ENCODE measurements at regions not wholly inside any gene's neighbourhood (a gene's known extent, or its start where the extent isn't known, plus 50 kb on each side); places are given as distances from the start of the nearest gene placed in this dataset.

GRCh38 chr2:65518751-65519150 lies 86.4 kb upstream of the SPRED2 start:
- no peak overlapping the region for H3K4me3 ChIP-seq
- no peak for DNase-seq
- H3K27me3 ChIP-seq, result no peaks in the 10 kb centered on the region
- no peaks in the 10 kb centered on the region; the same call in 1 of the 2 replicates for H3K36me3 ChIP-seq
- H3K9me3 ChIP-seq, result no peaks in the 10 kb centered on the region; the same call in 1 of the 2 replicates

- Histone ChIP-seq H3K27me3 (no peaks in the 10 kb centered on the region), H3K36me3 (no peaks in the 10 kb centered on the region; the same call in 1 of the 2 replicates), H3K9me3 (no peaks in the 10 kb centered on the region; the same call in 1 of the 2 replicates), H3K4me3 (no peak overlapping the region)
- DNase-seq, result no peak
Observed at GRCh38 chr2:65514555-65515195, 82.3 kb upstream of the SPRED2 start.

- Histone ChIP-seq H3K27me3 (no peaks in the 10 kb centered on the region), H3K4me3 (no peak overlapping the region), H3K36me3 (no peaks in the 10 kb centered on the region; the same call in 1 of the 2 replicates), H3K9me3 (no peaks in the 10 kb centered on the region; the same call in 1 of the 2 replicates)
- no peak for DNase-seq
Observed at GRCh38 chr2:65512783-65513182, 80.4 kb upstream of the SPRED2 start.

- Histone ChIP-seq H3K36me3 (no peaks in the 10 kb centered on the region; the same call in 1 of the 2 replicates), H3K27me3 (no peaks in the 10 kb centered on the region), H3K4me3 (no peak overlapping the region), H3K9me3 (no peaks in the 10 kb centered on the region; the same call in 1 of the 2 replicates)
- DNase-seq, result no peak
Observed at GRCh38 chr2:65511306-65511705, 78.9 kb upstream of the SPRED2 start.

GRCh38 chr2:65508225-65508624 lies 75.8 kb upstream of the SPRED2 start:
- no peak for DNase-seq
- Histone ChIP-seq H3K27me3 (no peaks in the 10 kb centered on the region), H3K36me3 (no peaks in the 10 kb centered on the region), H3K9me3 (no peaks in the 10 kb centered on the region), H3K4me3 (no peak overlapping the region)

GRCh38 chr2:65507102-65508069 lies 75.0 kb upstream of the SPRED2 start:
- DNase-seq, result no peak
- no peaks in the 10 kb centered on the region for H3K36me3 ChIP-seq
- H3K4me3 ChIP-seq, result no peak overlapping the region
- no peaks in the 10 kb centered on the region for H3K9me3 ChIP-seq
- H3K27me3 ChIP-seq, result no peaks in the 10 kb centered on the region

- no peaks in the 10 kb centered on the region for H3K9me3 ChIP-seq
- H3K36me3 ChIP-seq, result no peaks in the 10 kb centered on the region
- no peak for DNase-seq
- H3K27me3 ChIP-seq, result no peaks in the 10 kb centered on the region
- no peak overlapping the region for H3K4me3 ChIP-seq
Observed at GRCh38 chr2:65504814-65505697, 72.7 kb upstream of the SPRED2 start.

GRCh38 chr2:65504201-65504600 lies 71.8 kb upstream of the SPRED2 start:
- Histone ChIP-seq H3K36me3 (no peaks in the 10 kb centered on the region), H3K9me3 (no peaks in the 10 kb centered on the region), H3K4me3 (no peak overlapping the region), H3K27me3 (no peaks in the 10 kb centered on the region)
- DNase-seq, result no peak

- no peak for DNase-seq
- no peak overlapping the region for H3K4me3 ChIP-seq
- no peaks in the 10 kb centered on the region for H3K36me3 ChIP-seq
- no peaks in the 10 kb centered on the region for H3K27me3 ChIP-seq
- H3K9me3 ChIP-seq, result no peaks in the 10 kb centered on the region
Observed at GRCh38 chr2:65503746-65504145, 71.3 kb upstream of the SPRED2 start.

- H3K4me3 ChIP-seq, result no peak overlapping the region
- no peaks in the 10 kb centered on the region for H3K27me3 ChIP-seq
- no peaks in the 10 kb centered on the region for H3K9me3 ChIP-seq
- no peaks in the 10 kb centered on the region for H3K36me3 ChIP-seq
- DNase-seq, result no peak
Observed at GRCh38 chr2:65501836-65502235, 69.4 kb upstream of the SPRED2 start.

GRCh38 chr2:65501074-65501473 lies 68.7 kb upstream of the SPRED2 start:
- no peaks in the 10 kb centered on the region for H3K9me3 ChIP-seq
- no peak overlapping the region for H3K4me3 ChIP-seq
- no peaks in the 10 kb centered on the region for H3K27me3 ChIP-seq
- DNase-seq, result no peak
- no peaks in the 10 kb centered on the region for H3K36me3 ChIP-seq

GRCh38 chr2:65500310-65501040 lies 68.1 kb upstream of the SPRED2 start:
- DNase-seq, result no peak
- Histone ChIP-seq H3K36me3 (no peaks in the 10 kb centered on the region), H3K27me3 (no peaks in the 10 kb centered on the region), H3K4me3 (no peak overlapping the region), H3K9me3 (no peaks in the 10 kb centered on the region)

- Histone ChIP-seq H3K36me3 (no peaks in the 10 kb centered on the region), H3K27me3 (no peaks in the 10 kb centered on the region)
Observed at GRCh38 chr2:65499216-65499615, 66.8 kb upstream of the SPRED2 start.

GRCh38 chr2:65498396-65498795 lies 66.0 kb upstream of the SPRED2 start:
- H3K36me3 ChIP-seq, result no peaks in the 10 kb centered on the region
- no peak overlapping the region for H3K4me3 ChIP-seq
- no peak for DNase-seq
- no peaks in the 10 kb centered on the region for H3K27me3 ChIP-seq
- no peaks in the 10 kb centered on the region for H3K9me3 ChIP-seq

More at GRCh38 chr2:65499216-65499615, 66.8 kb upstream of the SPRED2 start:
- Histone ChIP-seq H3K9me3 (no peaks in the 10 kb centered on the region), H3K4me3 (no peak overlapping the region)
- no peak for DNase-seq

GRCh38 chr2:65495251-65495877 lies 63.0 kb upstream of the SPRED2 start:
- Histone ChIP-seq H3K9me3 (no peaks in the 10 kb centered on the region), H3K27me3 (no peaks in the 10 kb centered on the region), H3K36me3 (no peaks in the 10 kb centered on the region), H3K4me3 (no peak overlapping the region)
- no peak for DNase-seq

GRCh38 chr2:65494078-65494477 lies 61.7 kb upstream of the SPRED2 start:
- no peaks in the 10 kb centered on the region for H3K36me3 ChIP-seq
- H3K27me3 ChIP-seq, result no peaks in the 10 kb centered on the region
- no peak for DNase-seq
- no peak overlapping the region for H3K4me3 ChIP-seq
- H3K9me3 ChIP-seq, result no peaks in the 10 kb centered on the region
